Colonic mucosa (tissue), 4 donors: ENCODE measurements at regions not wholly inside any gene's neighbourhood (a gene's known extent, or its start where the extent isn't known, plus 50 kb on each side); places are given as distances from the start of the nearest gene placed in this dataset.
"Not testable (repeated sequence)": the region's sequence is repeated elsewhere in the genome, so short reads cannot be mapped to it uniquely, and the experiment has no call there.

ENCODE experiments used
- DNase-seq: peaks from one replicate; pipeline ENCODE4 v3.0.0-alpha.2; 2020
- H3K27ac ChIP-seq: fragments of 200-600 bp; one replicate; pipeline ENCODE4 v1.8.0; 2021
- H3K27me3 ChIP-seq: fragments of 200-600 bp; one replicate; pipeline ENCODE4 v1.8.0; 2021
- H3K36me3 ChIP-seq: fragments of 200-600 bp; one replicate; pipeline ENCODE4 v1.8.0; 2021
- H3K4me1 ChIP-seq: fragments of 200-600 bp; one replicate; pipeline ENCODE4 v1.8.0; 2021; ENCODE audit warnings: mild to moderate bottlenecking
- H3K4me3 ChIP-seq: fragments of 200-600 bp; one replicate; pipeline ENCODE4 v1.8.0; 2021
- H3K9ac ChIP-seq, 2 donors: one replicate each; pipeline ENCODE4 v1.7.0; 2013; ENCODE audit warnings: control low read depth in 2 of 2, low read depth in 2 of 2, low read length in 2 of 2
- H3K9me3 ChIP-seq: fragments of 200-600 bp; one replicate; pipeline ENCODE4 v1.8.0; 2021
- CTCF ChIP-seq: fragments of 200-600 bp; IDR thresholded peaks from one replicate; pipeline ENCODE4 v1.8.0; 2022; ENCODE audit warnings: antibody characterized with exemption, mild to moderate bottlenecking
- intact Hi-C: fragments of 100-400 bp; cut with DNase I; formaldehyde crosslinking; loops from one replicate; pipeline ENCODE4 v1.14.1; 2022
- donor health status: healthy.
- donor health status: DM: no; HTN: no; CAD: no.
- donor health status: DM: no; HTN: no; CAD: no.

- Histone ChIP-seq H3K27me3 (no peaks in the 10 kb centered on the region), H3K9me3 (no peaks in the 10 kb centered on the region), H3K4me1 (no peaks in the 10 kb centered on the region), H3K9ac (no peak overlapping the region), H3K27ac (no peak overlapping the region), H3K4me3 (no peak overlapping the region), H3K36me3 (no peaks in the 10 kb centered on the region)
- TF ChIP-seq CTCF, result no peak
- no peak for DNase-seq
- intact Hi-C loops, result no loop called here
Observed at GRCh38 chr7:127476618-127477017, 84.1 kb upstream of the ZNF800 start.

DNA sequence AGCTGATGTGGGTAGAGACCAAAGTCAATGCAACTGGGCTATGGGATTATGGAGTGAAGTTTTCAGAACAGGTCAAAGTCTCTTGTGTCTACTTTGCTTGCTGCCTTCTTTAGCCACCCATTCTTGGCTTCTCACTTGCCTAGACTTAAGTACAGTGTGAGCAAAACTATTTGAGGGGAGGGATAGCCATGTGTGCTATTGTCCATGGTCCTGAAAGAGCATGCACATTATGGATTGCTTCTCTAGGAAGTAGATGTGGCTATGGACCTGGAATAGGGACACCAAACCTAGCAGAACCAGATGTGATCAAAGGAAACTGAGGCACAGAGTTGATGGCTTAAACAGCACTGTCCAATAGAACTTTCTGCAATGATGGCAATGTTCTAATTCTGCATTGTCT is 81.9 kb upstream of the ZNF800 start:
- no peaks in the 10 kb centered on the region for H3K36me3 ChIP-seq
- intact Hi-C loops, result no loop called here
- H3K4me1 ChIP-seq, result no peaks in the 10 kb centered on the region
- DNase-seq, result no peak
- H3K4me3 ChIP-seq, result no peak overlapping the region
- TF ChIP-seq CTCF, result no peak
- no peaks in the 10 kb centered on the region for H3K9me3 ChIP-seq
- H3K9ac ChIP-seq, result no peak overlapping the region
- H3K27me3 ChIP-seq, result no peaks in the 10 kb centered on the region
- H3K27ac ChIP-seq, result no peak overlapping the region

- Histone ChIP-seq H3K36me3 (no peaks in the 10 kb centered on the region), H3K4me3 (no peak overlapping the region), H3K4me1 (no peaks in the 10 kb centered on the region), H3K27me3 (no peaks in the 10 kb centered on the region), H3K27ac (no peak overlapping the region), H3K9ac (no peak overlapping the region), H3K9me3 (no peaks in the 10 kb centered on the region)
- TF ChIP-seq CTCF, result no peak
- intact Hi-C loops, result no loop called here
- no peak for DNase-seq
Observed at GRCh38 chr7:127473409-127473808, 80.9 kb upstream of the ZNF800 start.

GRCh38 chr7:127460077-127460476 is 67.6 kb upstream of the ZNF800 start:
- intact Hi-C loops, result no loop called here
- H3K4me1 ChIP-seq, result no peaks in the 10 kb centered on the region
- H3K27me3 ChIP-seq, result no peaks in the 10 kb centered on the region
- no peak overlapping the region for H3K27ac ChIP-seq
- H3K4me3 ChIP-seq, result no peak overlapping the region
- H3K36me3 ChIP-seq, result no peaks in the 10 kb centered on the region
- DNase-seq, result no peak
- no peak overlapping the region for H3K9ac ChIP-seq
- no peaks in the 10 kb centered on the region for H3K9me3 ChIP-seq
- no peak for TF ChIP-seq CTCF

DNA sequence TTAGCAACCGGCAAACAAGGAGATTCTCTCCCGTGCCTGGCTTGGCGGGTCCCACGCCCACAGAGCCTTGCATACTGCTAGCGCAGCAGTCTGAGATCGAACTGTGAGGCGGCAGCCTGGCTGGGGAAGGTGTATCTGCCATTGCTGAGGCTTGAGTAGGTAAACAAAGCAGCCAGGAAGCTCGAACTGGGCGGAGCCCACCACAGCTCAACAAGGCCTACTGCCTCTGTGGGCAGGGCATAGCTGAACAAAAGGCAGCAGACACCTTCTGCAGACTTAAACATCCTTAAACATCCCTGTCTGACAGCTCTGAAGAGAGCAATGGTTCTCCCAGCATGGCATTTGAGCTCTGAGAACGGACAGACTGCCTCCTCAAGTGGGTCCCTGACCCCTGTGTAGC is 58.8 kb upstream of the ZNF800 start:
- intact Hi-C loops, H3K4me3 ChIP-seq, H3K27me3 ChIP-seq: not testable (repeated sequence)

DNA sequence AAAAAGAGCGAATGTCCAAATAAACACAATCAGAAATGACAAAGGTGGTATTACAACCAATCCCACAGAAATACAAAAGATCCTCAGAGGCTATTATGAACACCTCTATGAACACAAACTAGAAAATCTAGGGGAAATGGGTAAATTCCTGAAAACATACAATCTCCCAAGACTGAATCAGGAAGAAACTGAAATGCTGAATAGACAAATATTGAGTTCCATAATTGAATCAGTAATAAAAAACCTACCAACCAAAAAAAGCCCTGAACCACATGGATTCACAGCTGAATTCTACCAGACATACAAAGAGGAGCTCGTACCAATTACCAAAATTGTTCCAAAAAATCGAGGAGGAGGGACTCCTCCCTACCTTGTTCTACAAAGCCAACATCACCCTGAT is 56.1 kb upstream of the ZNF800 start:
- no peak for DNase-seq
- TF ChIP-seq CTCF, result no peak
- intact Hi-C loops, result no loop called here
- Histone ChIP-seq H3K9ac (no peak overlapping the region), H3K27me3 (no peaks in the 10 kb centered on the region), H3K36me3 (no peaks in the 10 kb centered on the region), H3K4me1 (no peaks in the 10 kb centered on the region), H3K9me3 (no peaks in the 10 kb centered on the region), H3K27ac (no peak overlapping the region), H3K4me3 (no peak overlapping the region)

More for the DNA sequence above, 58.8 kb upstream of the ZNF800 start:
- not testable (repeated sequence) for DNase-seq, H3K9ac ChIP-seq, H3K36me3 ChIP-seq, H3K27ac ChIP-seq, H3K4me1 ChIP-seq, H3K9me3 ChIP-seq
